ENCODE measurements at regions not wholly inside any gene's neighbourhood (a gene's known extent, or its start where the extent isn't known, plus 50 kb on each side); places are given as distances from the start of the nearest gene placed in this dataset.

GRCh38 chr4:134327274-134328122 is 125.9 kb upstream of the PABPC4L start:
- H3K36me3 ChIP-seq (ENCODE audit: low read length), result no peaks in the 10 kb centered on the region
- H3K9ac ChIP-seq (ENCODE audit: low read length), result no peak overlapping the region
- H3K27me3 ChIP-seq (ENCODE audit: low read length), result no peaks in the 10 kb centered on the region
- H4K20me1 ChIP-seq (ENCODE audit: low read depth, low read length), result no peaks in the 10 kb centered on the region
- H2AFZ ChIP-seq (ENCODE audit: low read depth, low read length, severe bottlenecking), result no peak overlapping the region
- H3K4me3 ChIP-seq (ENCODE audit: insufficient read depth, low read length, poor library complexity, severe bottlenecking), result no peak overlapping the region
- no peak for TF ChIP-seq CTCF (IDR thresholded peaks at IDR 0.05; ENCODE audit: insufficient read depth, low read length, poor library complexity, severe bottlenecking)
- TF ChIP-seq EZH2phosphoT487 (conservative IDR thresholded peaks at IDR 0.05; ENCODE audit: low read length), result no peak
- no peaks in the 10 kb centered on the region for H3K9me3 ChIP-seq (ENCODE audit: insufficient read depth, low read length)
- H3K79me2 ChIP-seq (ENCODE audit: insufficient read depth, low read length), result no peaks in the 10 kb centered on the region
- H3K27ac ChIP-seq (ENCODE audit: low read depth, low read length), result no peak overlapping the region
- no peak overlapping the region for H3K4me2 ChIP-seq (ENCODE audit: low read depth, low read length, poor library complexity, severe bottlenecking)
- H3F3A ChIP-seq (ENCODE audit: insufficient read depth), result no peaks in the 10 kb centered on the region
- no peaks in the 10 kb centered on the region for H3K9me2 ChIP-seq (replicated peaks; ENCODE audit: insufficient read depth, low read length)

GRCh38 chr4:134326866-134327265 is 125.3 kb upstream of the PABPC4L start:
- no peaks in the 10 kb centered on the region for H3K36me3 ChIP-seq (ENCODE audit: low read length)
- no peaks in the 10 kb centered on the region for H4K20me1 ChIP-seq (ENCODE audit: low read depth, low read length)
- H3K9me3 ChIP-seq (ENCODE audit: insufficient read depth, low read length), result no peaks in the 10 kb centered on the region
- H3K9me2 ChIP-seq (replicated peaks; ENCODE audit: insufficient read depth, low read length), result no peaks in the 10 kb centered on the region
- no peak overlapping the region for H3K4me2 ChIP-seq (ENCODE audit: low read depth, low read length, poor library complexity, severe bottlenecking)
- no peak overlapping the region for H3K9ac ChIP-seq (ENCODE audit: low read length)
- H3F3A ChIP-seq (ENCODE audit: insufficient read depth), result no peaks in the 10 kb centered on the region
- H2AFZ ChIP-seq (ENCODE audit: low read depth, low read length, severe bottlenecking), result no peak overlapping the region
- TF ChIP-seq CTCF (IDR thresholded peaks at IDR 0.05; ENCODE audit: insufficient read depth, low read length, poor library complexity, severe bottlenecking), result no peak
- no peak for TF ChIP-seq EZH2phosphoT487 (conservative IDR thresholded peaks at IDR 0.05; ENCODE audit: low read length)
- H3K79me2 ChIP-seq (ENCODE audit: insufficient read depth, low read length), result no peaks in the 10 kb centered on the region
- H3K27me3 ChIP-seq (ENCODE audit: low read length), result no peaks in the 10 kb centered on the region
- no peak overlapping the region for H3K27ac ChIP-seq (ENCODE audit: low read depth, low read length)
- H3K4me3 ChIP-seq (ENCODE audit: insufficient read depth, low read length, poor library complexity, severe bottlenecking), result no peak overlapping the region

- Histone ChIP-seq H3F3A (ENCODE audit: insufficient read depth) (no peaks in the 10 kb centered on the region), H3K4me2 (ENCODE audit: low read depth, low read length, poor library complexity, severe bottlenecking) (peak overlapping the region; percentile 27), H3K4me3 (ENCODE audit: insufficient read depth, low read length, poor library complexity, severe bottlenecking) (no peak overlapping the region), H3K27ac (ENCODE audit: low read depth, low read length) (no peak overlapping the region), H2AFZ (ENCODE audit: low read depth, low read length, severe bottlenecking) (no peak overlapping the region), H3K9ac (ENCODE audit: low read length) (no peak overlapping the region), H3K36me3 (ENCODE audit: low read length) (no peaks in the 10 kb centered on the region), H3K9me2 (replicated peaks; ENCODE audit: insufficient read depth, low read length) (no peaks in the 10 kb centered on the region), H3K9me3 (ENCODE audit: insufficient read depth, low read length) (no peaks in the 10 kb centered on the region), H3K27me3 (ENCODE audit: low read length) (no peaks in the 10 kb centered on the region), H4K20me1 (ENCODE audit: low read depth, low read length) (no peaks in the 10 kb centered on the region), H3K79me2 (ENCODE audit: insufficient read depth, low read length) (no peaks in the 10 kb centered on the region)
- TF ChIP-seq CTCF (IDR thresholded peaks at IDR 0.05; ENCODE audit: insufficient read depth, low read length, poor library complexity, severe bottlenecking), result no peak
- no peak for TF ChIP-seq EZH2phosphoT487 (conservative IDR thresholded peaks at IDR 0.05; ENCODE audit: low read length)
Observed at GRCh38 chr4:134324179-134324578, 122.6 kb upstream of the PABPC4L start.

Data from SU-DHL-6 (cell line).